SH-SY5Y (cell line): ENCODE measurements at regions not wholly inside any gene's neighbourhood (a gene's known extent, or its start where the extent isn't known, plus 50 kb on each side); places are given as distances from the start of the nearest gene placed in this dataset.

Source experiments
- GATA2 ChIP-seq: IDR thresholded peaks from 2 replicates; pipeline ENCODE4 v1.6.1; 2011; ENCODE audit warnings: mild to moderate bottlenecking, low read depth, low read length
- GATA3 ChIP-seq: IDR thresholded peaks from 2 replicates; pipeline ENCODE4 v1.6.1; 2011; ENCODE audit warnings: low read depth, mild to moderate bottlenecking, low read length, moderate library complexity

GRCh38 chr1:222454782-222455181 is 93.1 kb downstream of the HHIPL2 start:
- TF ChIP-seq GATA3 (no peak), GATA2 (peak; percentile 68)
